Cardiac muscle cell (in vitro differentiated cells and primary cell): ENCODE measurements at regions not wholly inside any gene's neighbourhood (a gene's known extent, or its start where the extent isn't known, plus 50 kb on each side); places are given as distances from the start of the nearest gene placed in this dataset.

Experiments
- DNase-seq, 2 donors: peaks; one replicate each; pipeline versions ENCODE4 v3.0.0 to v3.0.0-alpha.2; 2010 to 2017; ENCODE audit warnings: low read depth in 1 of 2, low spot score in 1 of 2
- H3K27ac ChIP-seq: fragments of 200-600 bp; sonication (generic); 2 replicates; pipeline ENCODE4 v1.5.1; 2016
- H3K27me3 ChIP-seq: fragments of 200-600 bp; sonication (generic); 2 replicates; pipeline ENCODE4 v1.6.0; 2016; ENCODE audit warnings: control low read depth
- H3K36me3 ChIP-seq: fragments of 200-600 bp; sonication (generic); 2 replicates; pipeline ENCODE4 v1.5.1; 2016; ENCODE audit warnings: control low read depth
- H3K4me1 ChIP-seq: fragments of 200-600 bp; sonication (generic); 2 replicates; pipeline ENCODE4 v1.8.1; 2017; ENCODE audit warnings: low read depth, mild to moderate bottlenecking, mixed run types
- H3K4me3 ChIP-seq: fragments of 200-600 bp; sonication (generic); 2 replicates; pipeline ENCODE4 v1.5.1; 2016; ENCODE audit warnings: mild to moderate bottlenecking
- H3K9me3 ChIP-seq: fragments of 200-600 bp; sonication (generic); 2 replicates; pipeline ENCODE4 v1.5.1; 2017; ENCODE audit warnings: low read depth, mild to moderate bottlenecking, control low read depth
- CTCF ChIP-seq: IDR thresholded peaks from 2 replicates; pipeline ENCODE4 v1.5.1; 2012; ENCODE audit warnings: low read depth, mild to moderate bottlenecking, low read length

GRCh38 chr13:85657942-85658341 is 141.3 kb downstream of the SLITRK6 start:
- Histone ChIP-seq H3K27me3 (no peaks in the 10 kb centered on the region), H3K36me3 (no peaks in the 10 kb centered on the region), H3K9me3 (no peaks in the 10 kb centered on the region), H3K4me1 (peaks cover 4% of the 10 kb centered on the region), H3K4me3 (no peak overlapping the region), H3K27ac (no peak overlapping the region)
- DNase-seq: no peak
- no peak for TF ChIP-seq CTCF

GRCh38 chr13:85655040-85655439 is 144.2 kb downstream of the SLITRK6 start:
- no peaks in the 10 kb centered on the region for H3K27me3 ChIP-seq
- TF ChIP-seq CTCF: no peak
- no peak overlapping the region for H3K27ac ChIP-seq
- H3K4me1 ChIP-seq: no peaks in the 10 kb centered on the region
- no peaks in the 10 kb centered on the region for H3K36me3 ChIP-seq
- H3K4me3 ChIP-seq: no peak overlapping the region
- no peaks in the 10 kb centered on the region for H3K9me3 ChIP-seq
- DNase-seq: no peak

GRCh38 chr13:85654227-85654626 is 145.0 kb downstream of the SLITRK6 start:
- no peak for DNase-seq
- no peak for TF ChIP-seq CTCF
- no peak overlapping the region for H3K27ac ChIP-seq

GRCh38 chr13:85653681-85654080 is 145.5 kb downstream of the SLITRK6 start:
- Histone ChIP-seq H3K36me3 (no peaks in the 10 kb centered on the region), H3K4me1 (no peaks in the 10 kb centered on the region), H3K4me3 (no peak overlapping the region), H3K27me3 (no peaks in the 10 kb centered on the region), H3K9me3 (no peaks in the 10 kb centered on the region), H3K27ac (no peak overlapping the region)
- no peak for TF ChIP-seq CTCF
- DNase-seq: no peak

More at GRCh38 chr13:85654227-85654626, 145.0 kb downstream of the SLITRK6 start:
- no peaks in the 10 kb centered on the region for H3K4me1 ChIP-seq
- H3K9me3 ChIP-seq: no peaks in the 10 kb centered on the region
- no peak overlapping the region for H3K4me3 ChIP-seq
- H3K27me3 ChIP-seq: no peaks in the 10 kb centered on the region
- H3K36me3 ChIP-seq: no peaks in the 10 kb centered on the region

GRCh38 chr13:85652491-85652890 is 146.7 kb downstream of the SLITRK6 start:
- no peaks in the 10 kb centered on the region for H3K36me3 ChIP-seq
- no peaks in the 10 kb centered on the region for H3K9me3 ChIP-seq
- TF ChIP-seq CTCF: no peak
- no peak for DNase-seq
- no peak overlapping the region for H3K27ac ChIP-seq
- H3K27me3 ChIP-seq: no peaks in the 10 kb centered on the region
- no peaks in the 10 kb centered on the region for H3K4me1 ChIP-seq
- H3K4me3 ChIP-seq: no peak overlapping the region

- Histone ChIP-seq H3K9me3 (no peaks in the 10 kb centered on the region), H3K27ac (no peak overlapping the region), H3K4me3 (no peak overlapping the region), H3K27me3 (no peaks in the 10 kb centered on the region), H3K4me1 (no peaks in the 10 kb centered on the region), H3K36me3 (no peaks in the 10 kb centered on the region)
- no peak for TF ChIP-seq CTCF
- DNase-seq: no peak
Measured at GRCh38 chr13:85651440-85651839, 147.8 kb downstream of the SLITRK6 start.
